Lower leg skin (tissue), 3 donors: ENCODE measurements at regions not wholly inside any gene's neighbourhood (a gene's known extent, or its start where the extent isn't known, plus 50 kb on each side); places are given as distances from the start of the nearest gene placed in this dataset.

Experiments used
- POLR2A ChIP-seq, 2 donors: fragments of 450-650 bp; IDR thresholded peaks; one replicate each; pipeline ENCODE4 v1.6.1; 2016 to 2017; ENCODE audit warnings: antibody characterized with exemption in 2 of 2, mild to moderate bottlenecking in 1 of 2, moderate library complexity in 1 of 2
- TF ChIP-seq, protein P1 (sequence below), 3 donors: fragments of 450-650 bp; IDR thresholded peaks; one replicate each; pipeline ENCODE4 v1.5.1; 2016; ENCODE audit warnings: antibody characterized with exemption in 3 of 3, mild to moderate bottlenecking in 3 of 3, moderate library complexity in 2 of 3

DNA sequence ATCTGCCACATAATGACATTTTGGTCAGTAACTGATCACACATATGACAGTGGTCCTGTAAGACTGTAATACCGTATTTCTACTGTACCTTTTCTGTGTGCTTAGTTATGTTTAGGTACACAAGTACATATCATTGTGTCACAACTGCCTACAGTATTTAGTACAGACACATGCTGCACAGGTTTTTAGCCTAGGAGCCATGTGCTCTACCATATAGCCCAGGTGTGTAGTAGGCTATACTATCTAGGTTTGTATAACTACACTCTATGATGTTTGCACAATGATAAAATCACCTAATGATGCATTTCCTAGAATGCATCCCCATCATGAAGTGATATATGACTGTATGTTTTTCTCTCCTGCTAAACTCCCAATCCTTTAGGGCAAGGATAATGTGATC lies 61.2 kb upstream of the MIR17HG start:
- TF ChIP-seq, protein P1, sequence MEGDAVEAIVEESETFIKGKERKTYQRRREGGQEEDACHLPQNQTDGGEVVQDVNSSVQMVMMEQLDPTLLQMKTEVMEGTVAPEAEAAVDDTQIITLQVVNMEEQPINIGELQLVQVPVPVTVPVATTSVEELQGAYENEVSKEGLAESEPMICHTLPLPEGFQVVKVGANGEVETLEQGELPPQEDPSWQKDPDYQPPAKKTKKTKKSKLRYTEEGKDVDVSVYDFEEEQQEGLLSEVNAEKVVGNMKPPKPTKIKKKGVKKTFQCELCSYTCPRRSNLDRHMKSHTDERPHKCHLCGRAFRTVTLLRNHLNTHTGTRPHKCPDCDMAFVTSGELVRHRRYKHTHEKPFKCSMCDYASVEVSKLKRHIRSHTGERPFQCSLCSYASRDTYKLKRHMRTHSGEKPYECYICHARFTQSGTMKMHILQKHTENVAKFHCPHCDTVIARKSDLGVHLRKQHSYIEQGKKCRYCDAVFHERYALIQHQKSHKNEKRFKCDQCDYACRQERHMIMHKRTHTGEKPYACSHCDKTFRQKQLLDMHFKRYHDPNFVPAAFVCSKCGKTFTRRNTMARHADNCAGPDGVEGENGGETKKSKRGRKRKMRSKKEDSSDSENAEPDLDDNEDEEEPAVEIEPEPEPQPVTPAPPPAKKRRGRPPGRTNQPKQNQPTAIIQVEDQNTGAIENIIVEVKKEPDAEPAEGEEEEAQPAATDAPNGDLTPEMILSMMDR (IDR thresholded peaks at IDR 0.05): no peak
- TF ChIP-seq POLR2A (IDR thresholded peaks at IDR 0.05): no peak
